Smooth muscle cell (in vitro differentiated cells): ENCODE measurements at regions not wholly inside any gene's neighbourhood (a gene's known extent, or its start where the extent isn't known, plus 50 kb on each side); places are given as distances from the start of the nearest gene placed in this dataset.

ENCODE experiments used
- DNase-seq: peaks from one replicate; lab custom pipeline; 2025; ENCODE audit not compliant: unreplicated experiment; lab: John Stamatoyannopoulos, UW
- H2AFZ ChIP-seq: fragments of 200-600 bp; sonication (generic); 2 replicates; pipeline ENCODE4 v1.6.0; 2016; ENCODE audit warnings: antibody characterized with exemption, low read depth, mild to moderate bottlenecking
- H3F3A ChIP-seq: fragments of 200-600 bp; sonication (generic); 2 replicates; pipeline ENCODE4 v1.6.0; 2017; ENCODE audit warnings: antibody characterized with exemption, low read depth
- H3K27ac ChIP-seq: fragments of 200-600 bp; sonication (generic); 2 replicates; pipeline ENCODE4 v1.5.1; 2016; ENCODE audit warnings: low read depth, mild to moderate bottlenecking
- H3K27me3 ChIP-seq: fragments of 200-600 bp; sonication (generic); 2 replicates; pipeline ENCODE4 v1.6.1; 2016; ENCODE audit warnings: low read depth, mild to moderate bottlenecking
- H3K36me3 ChIP-seq: fragments of 200-600 bp; sonication (generic); 2 replicates; pipeline ENCODE4 v1.5.1; 2016; ENCODE audit warnings: low read depth
- H3K4me1 ChIP-seq: fragments of 200-600 bp; sonication (generic); 2 replicates; pipeline ENCODE4 v1.5.1; 2016; ENCODE audit warnings: low read depth
- H3K4me2 ChIP-seq: fragments of 200-600 bp; sonication (generic); 2 replicates; pipeline ENCODE4 v1.6.0; 2016; ENCODE audit warnings: mild to moderate bottlenecking
- H3K4me3 ChIP-seq: fragments of 200-600 bp; sonication (generic); 2 replicates; pipeline ENCODE4 v1.5.1; 2016; ENCODE audit warnings: mild to moderate bottlenecking
- H3K79me2 ChIP-seq: fragments of 200-600 bp; sonication (generic); 2 replicates; pipeline ENCODE4 v1.6.0; 2016; ENCODE audit warnings: low read depth, mild to moderate bottlenecking
- H3K9ac ChIP-seq: fragments of 200-600 bp; sonication (generic); 2 replicates; pipeline ENCODE4 v1.6.0; 2016; ENCODE audit warnings: low read depth
- H3K9me3 ChIP-seq: fragments of 200-600 bp; sonication (generic); replicated peaks from 2 replicates; pipeline ENCODE4 v1.5.1; 2016; ENCODE audit warnings: low read depth
- H4K20me1 ChIP-seq: fragments of 200-600 bp; sonication (generic); 2 replicates; pipeline ENCODE4 v1.6.0; 2016; ENCODE audit warnings: low read depth
- WGBS: methylation state at CpG from one replicate; pipeline ENCODE4 v1.1.7; 2016; ENCODE audit warnings: low lambda C conversion rate; 5-methylcytosine and 5-hydroxymethylcytosine counted together
- TF ChIP-seq, protein P1 (sequence below): fragments of 200-600 bp; sonication (generic); IDR thresholded peaks from 2 replicates; pipeline ENCODE4 v1.5.1; 2017; ENCODE audit warnings: borderline replicate concordance, mild to moderate bottlenecking, antibody characterized with exemption; ENCODE audit not compliant: insufficient read depth, poor library complexity, severe bottlenecking

DNA sequence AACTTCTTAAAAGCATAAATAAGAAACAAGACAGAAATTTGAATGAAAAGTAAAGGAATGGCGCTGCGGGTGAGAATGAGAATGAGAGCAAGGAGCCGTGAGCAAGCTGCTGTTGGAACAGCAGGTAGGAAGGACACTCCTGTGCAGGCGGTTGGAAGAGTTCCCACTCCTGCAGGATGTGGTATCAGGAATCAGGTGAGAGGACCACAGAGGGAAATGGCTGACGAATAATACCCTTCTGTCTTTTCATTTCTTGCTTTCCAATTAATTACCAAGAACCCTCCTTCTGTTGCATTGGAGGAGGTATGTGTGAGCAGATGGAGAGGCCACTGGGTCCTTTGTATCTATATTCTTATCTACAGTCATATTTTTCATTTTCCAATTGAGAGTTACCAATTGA is 1504.2 kb downstream of the EFNB2 start:
- Histone ChIP-seq H3K4me2 (no peak overlapping the region), H3K9me3 (no peaks in the 10 kb centered on the region), H3F3A (no peaks in the 10 kb centered on the region), H3K4me1 (no peaks in the 10 kb centered on the region), H2AFZ (no peak overlapping the region), H3K79me2 (no peaks in the 10 kb centered on the region), H3K36me3 (no peaks in the 10 kb centered on the region), H3K27me3 (no peaks in the 10 kb centered on the region), H3K27ac (no peak overlapping the region), H4K20me1 (no peaks in the 10 kb centered on the region), H3K4me3 (no peak overlapping the region), H3K9ac (no peak overlapping the region)
- no peak for DNase-seq
- TF ChIP-seq, protein P1, sequence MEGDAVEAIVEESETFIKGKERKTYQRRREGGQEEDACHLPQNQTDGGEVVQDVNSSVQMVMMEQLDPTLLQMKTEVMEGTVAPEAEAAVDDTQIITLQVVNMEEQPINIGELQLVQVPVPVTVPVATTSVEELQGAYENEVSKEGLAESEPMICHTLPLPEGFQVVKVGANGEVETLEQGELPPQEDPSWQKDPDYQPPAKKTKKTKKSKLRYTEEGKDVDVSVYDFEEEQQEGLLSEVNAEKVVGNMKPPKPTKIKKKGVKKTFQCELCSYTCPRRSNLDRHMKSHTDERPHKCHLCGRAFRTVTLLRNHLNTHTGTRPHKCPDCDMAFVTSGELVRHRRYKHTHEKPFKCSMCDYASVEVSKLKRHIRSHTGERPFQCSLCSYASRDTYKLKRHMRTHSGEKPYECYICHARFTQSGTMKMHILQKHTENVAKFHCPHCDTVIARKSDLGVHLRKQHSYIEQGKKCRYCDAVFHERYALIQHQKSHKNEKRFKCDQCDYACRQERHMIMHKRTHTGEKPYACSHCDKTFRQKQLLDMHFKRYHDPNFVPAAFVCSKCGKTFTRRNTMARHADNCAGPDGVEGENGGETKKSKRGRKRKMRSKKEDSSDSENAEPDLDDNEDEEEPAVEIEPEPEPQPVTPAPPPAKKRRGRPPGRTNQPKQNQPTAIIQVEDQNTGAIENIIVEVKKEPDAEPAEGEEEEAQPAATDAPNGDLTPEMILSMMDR: no peak
- 90% methylated on average over 5 of the region's 5 CpGs for WGBS

DNA sequence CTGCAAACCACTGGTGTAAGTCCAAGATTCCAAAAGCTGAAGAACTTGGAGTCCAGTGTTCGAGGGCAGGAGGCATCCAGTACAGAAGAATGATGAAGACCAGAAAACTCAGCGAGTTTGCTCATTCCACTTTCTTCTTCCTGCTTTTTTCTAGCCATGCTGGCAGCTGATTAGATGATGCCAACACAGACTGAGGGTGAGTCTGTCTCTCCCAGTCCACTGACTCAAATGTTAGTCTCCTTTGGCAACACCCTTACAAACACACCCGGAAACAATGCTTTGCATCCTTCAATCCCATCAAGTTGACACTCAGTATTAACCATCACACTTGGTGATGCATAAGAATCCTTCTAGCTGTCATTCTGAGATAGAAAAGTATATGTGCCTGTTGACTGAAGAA is 1504.6 kb downstream of the EFNB2 start:
- H3K4me2 ChIP-seq: no peak overlapping the region
- H3K27ac ChIP-seq: no peak overlapping the region
- no peaks in the 10 kb centered on the region for H4K20me1 ChIP-seq
- H3K36me3 ChIP-seq: no peaks in the 10 kb centered on the region
- no peaks in the 10 kb centered on the region for H3K79me2 ChIP-seq
- H3F3A ChIP-seq: no peaks in the 10 kb centered on the region
- TF ChIP-seq, protein P1: no peak
- H3K9ac ChIP-seq: no peak overlapping the region
- DNase-seq: no peak
- H3K4me1 ChIP-seq: no peaks in the 10 kb centered on the region
- no peak overlapping the region for H2AFZ ChIP-seq
- H3K4me3 ChIP-seq: no peak overlapping the region
- WGBS: 87% methylated on average over 3 of the region's 3 CpGs
- no peaks in the 10 kb centered on the region for H3K9me3 ChIP-seq
- no peaks in the 10 kb centered on the region for H3K27me3 ChIP-seq

DNA sequence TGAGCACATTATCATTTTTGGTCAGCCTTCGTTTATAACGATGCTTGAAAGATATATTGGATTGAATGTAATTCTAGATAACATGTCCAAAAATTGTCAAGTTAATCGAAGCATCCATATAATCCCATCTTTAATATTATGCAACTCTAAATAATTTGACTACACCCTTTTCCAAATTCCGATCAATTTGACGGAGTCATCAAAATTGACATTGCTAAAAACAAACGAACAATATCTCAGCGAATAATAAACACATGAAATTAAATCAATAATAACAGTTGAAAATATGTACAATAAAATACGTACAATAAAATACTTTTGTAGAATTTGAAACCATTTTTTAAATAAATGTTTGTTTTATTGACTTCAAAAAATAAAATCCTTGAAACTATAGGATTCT is 1516.4 kb downstream of the EFNB2 start:
- Histone ChIP-seq H2AFZ (no peak overlapping the region), H3K4me2 (no peak overlapping the region), H3K4me3 (no peak overlapping the region), H3K79me2 (no peaks in the 10 kb centered on the region), H3K27ac (no peak overlapping the region), H3K36me3 (no peaks in the 10 kb centered on the region), H4K20me1 (no peaks in the 10 kb centered on the region), H3K4me1 (no peaks in the 10 kb centered on the region), H3K9me3 (no peaks in the 10 kb centered on the region), H3F3A (no peaks in the 10 kb centered on the region), H3K27me3 (no peaks in the 10 kb centered on the region), H3K9ac (no peak overlapping the region)
- TF ChIP-seq, protein P1: no peak
- no peak for DNase-seq
- WGBS: 95% methylated on average over 8 of the region's 8 CpGs

DNA sequence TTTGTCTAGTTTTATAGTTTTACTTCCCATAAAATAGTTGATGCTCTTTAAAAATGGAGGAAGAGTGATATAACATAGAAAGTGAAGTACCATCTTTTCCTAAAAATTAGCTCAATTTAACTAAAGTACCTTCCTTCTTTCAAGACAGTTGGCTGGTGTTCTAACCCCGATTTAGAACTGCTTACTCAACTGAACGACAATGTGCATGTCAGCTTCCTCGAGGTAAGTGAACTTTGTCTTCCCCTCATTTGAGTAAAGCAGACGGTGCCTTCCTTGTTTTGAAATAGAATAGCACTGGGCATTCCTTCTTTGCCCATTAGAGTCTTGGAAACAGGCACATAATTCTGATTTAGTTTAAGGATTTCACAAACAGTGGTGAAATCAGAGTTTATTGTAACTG is 1519.2 kb downstream of the EFNB2 start:
- no peaks in the 10 kb centered on the region for H4K20me1 ChIP-seq
- no peak overlapping the region for H3K27ac ChIP-seq
- H2AFZ ChIP-seq: no peak overlapping the region
- TF ChIP-seq, protein P1: no peak
- no peaks in the 10 kb centered on the region for H3F3A ChIP-seq
- no peaks in the 10 kb centered on the region for H3K36me3 ChIP-seq
- H3K9me3 ChIP-seq: no peaks in the 10 kb centered on the region
- H3K79me2 ChIP-seq: no peaks in the 10 kb centered on the region
- no peak overlapping the region for H3K4me2 ChIP-seq
- H3K4me3 ChIP-seq: no peak overlapping the region
- H3K27me3 ChIP-seq: no peaks in the 10 kb centered on the region
- DNase-seq: no peak
- H3K4me1 ChIP-seq: no peaks in the 10 kb centered on the region
- H3K9ac ChIP-seq: no peak overlapping the region
- WGBS: 81% methylated on average over 4 of the region's 4 CpGs
